Fibroblast of lung (primary cell): ENCODE measurements at regions not wholly inside any gene's neighbourhood (a gene's known extent, or its start where the extent isn't known, plus 50 kb on each side); places are given as distances from the start of the nearest gene placed in this dataset.

ENCODE experiments used
- DNase-seq, 2 donors: peaks; one replicate each; pipeline versions ENCODE4 v3.0.0 to v3.0.0-alpha.2; 2010; ENCODE audit warnings: low read depth in 2 of 2
- H2AFZ ChIP-seq: 2 replicates; pipeline ENCODE4 v1.5.1; 2012; ENCODE audit warnings: low read length, control low read depth, inconsistent platforms
- H3K27ac ChIP-seq: 2 replicates; pipeline ENCODE4 v1.5.1; 2011; ENCODE audit warnings: low read length, control low read depth; ENCODE audit not compliant: insufficient read depth
- H3K27me3 ChIP-seq: 2 replicates; pipeline ENCODE4 v1.5.1; 2011; ENCODE audit warnings: mild to moderate bottlenecking, low read length; ENCODE audit not compliant: control insufficient read depth, insufficient read depth
- H3K36me3 ChIP-seq: 2 replicates; pipeline ENCODE4 v1.5.1; 2011; ENCODE audit warnings: low read length; ENCODE audit not compliant: control insufficient read depth, insufficient read depth
- H3K4me1 ChIP-seq: 2 replicates; pipeline ENCODE4 v1.5.1; 2011; ENCODE audit warnings: low read length; ENCODE audit not compliant: control insufficient read depth, insufficient read depth; ENCODE audit errors: extremely low read depth
- H3K4me2 ChIP-seq: 2 replicates; pipeline ENCODE4 v1.5.1; 2011; ENCODE audit warnings: low read length, control low read depth; ENCODE audit not compliant: insufficient read depth; ENCODE audit errors: extremely low read depth
- H3K4me3 ChIP-seq, 4 experiments: fragments of 200-600 bp in 1 of 4; sonication (generic) in 1 of 4; replicated peaks in 1 of 4; 2 replicates each; pipeline ENCODE4 v1.5.1; 2011 to 2016; ENCODE audit warnings: low read length in 4 of 4, low read depth in 3 of 4, mild to moderate bottlenecking in 3 of 4, control low read depth in 2 of 4, inconsistent platforms in 1 of 4, mixed read lengths in 1 of 4; ENCODE audit not compliant: insufficient read depth in 1 of 4; ENCODE audit errors: control extremely low read depth in 1 of 4
- H3K79me2 ChIP-seq: 2 replicates; pipeline ENCODE4 v1.5.1; 2012; ENCODE audit warnings: mild to moderate bottlenecking, low read length, inconsistent platforms; ENCODE audit not compliant: control insufficient read depth, insufficient read depth
- H3K9ac ChIP-seq: 2 replicates; pipeline ENCODE4 v1.5.1; 2011; ENCODE audit warnings: mild to moderate bottlenecking, low read length, control low read depth; ENCODE audit not compliant: insufficient read depth
- H3K9me3 ChIP-seq: 2 replicates; pipeline ENCODE4 v1.5.1; 2012; ENCODE audit warnings: low read depth, low read length; ENCODE audit not compliant: control insufficient read depth, insufficient read depth
- H4K20me1 ChIP-seq: 2 replicates; pipeline ENCODE4 v1.5.1; 2011; ENCODE audit warnings: low read length; ENCODE audit not compliant: control insufficient read depth, insufficient read depth; ENCODE audit errors: extremely low read depth
- EZH2 ChIP-seq: IDR thresholded peaks from 2 replicates; pipeline ENCODE4 v1.5.1; 2012; ENCODE audit warnings: low read length, control low read depth, mild to moderate bottlenecking; ENCODE audit errors: missing control alignments
- TF ChIP-seq, protein P1 (sequence below), 2 donors: IDR thresholded peaks in 1 of 2; conservative IDR thresholded peaks in 1 of 2; 1 replicate in 1 of 2; 2 replicates in 1 of 2; pipeline ENCODE4 v1.5.1; 2011 to 2012; ENCODE audit warnings: low read length in 2 of 2, control low read depth in 1 of 2, inconsistent platforms in 1 of 2, low read depth in 1 of 2, mild to moderate bottlenecking in 1 of 2

DNA sequence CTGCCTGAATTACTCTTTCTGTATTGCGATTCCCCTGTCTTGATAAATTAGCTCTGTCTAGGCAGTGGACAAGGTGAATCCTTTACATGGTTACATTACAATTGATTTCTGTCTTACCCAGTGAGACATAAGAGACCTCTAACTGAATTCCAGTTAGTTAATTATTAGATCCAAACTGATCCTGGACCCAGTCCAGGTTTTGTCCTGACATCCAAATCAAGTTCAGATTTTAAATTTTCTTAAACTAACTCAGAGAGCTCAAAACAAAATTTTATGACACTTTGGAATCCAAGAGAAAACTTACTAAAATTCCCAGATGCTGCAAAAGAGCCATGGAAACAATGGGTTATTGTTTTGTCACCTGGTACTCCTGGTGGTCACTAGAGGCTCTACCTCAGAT lies 2166.6 kb downstream of the TP53TG3F start:
- H4K20me1 ChIP-seq: no peaks in the 10 kb centered on the region
- H3K9me3 ChIP-seq: no peaks in the 10 kb centered on the region
- H3K9ac ChIP-seq: no peak overlapping the region
- no peak for TF ChIP-seq EZH2
- TF ChIP-seq, protein P1, sequence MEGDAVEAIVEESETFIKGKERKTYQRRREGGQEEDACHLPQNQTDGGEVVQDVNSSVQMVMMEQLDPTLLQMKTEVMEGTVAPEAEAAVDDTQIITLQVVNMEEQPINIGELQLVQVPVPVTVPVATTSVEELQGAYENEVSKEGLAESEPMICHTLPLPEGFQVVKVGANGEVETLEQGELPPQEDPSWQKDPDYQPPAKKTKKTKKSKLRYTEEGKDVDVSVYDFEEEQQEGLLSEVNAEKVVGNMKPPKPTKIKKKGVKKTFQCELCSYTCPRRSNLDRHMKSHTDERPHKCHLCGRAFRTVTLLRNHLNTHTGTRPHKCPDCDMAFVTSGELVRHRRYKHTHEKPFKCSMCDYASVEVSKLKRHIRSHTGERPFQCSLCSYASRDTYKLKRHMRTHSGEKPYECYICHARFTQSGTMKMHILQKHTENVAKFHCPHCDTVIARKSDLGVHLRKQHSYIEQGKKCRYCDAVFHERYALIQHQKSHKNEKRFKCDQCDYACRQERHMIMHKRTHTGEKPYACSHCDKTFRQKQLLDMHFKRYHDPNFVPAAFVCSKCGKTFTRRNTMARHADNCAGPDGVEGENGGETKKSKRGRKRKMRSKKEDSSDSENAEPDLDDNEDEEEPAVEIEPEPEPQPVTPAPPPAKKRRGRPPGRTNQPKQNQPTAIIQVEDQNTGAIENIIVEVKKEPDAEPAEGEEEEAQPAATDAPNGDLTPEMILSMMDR (conservative IDR thresholded peaks at IDR 0.05 in 1 of 2, IDR thresholded peaks at IDR 0.05 in 1 of 2; ENCODE audit: low read depth in 1 of 2, low read length in 2 of 2): no peak
- H2AFZ ChIP-seq: no peak overlapping the region
- no peaks in the 10 kb centered on the region for H3K79me2 ChIP-seq
- H3K4me3 ChIP-seq: no peak overlapping the region
- H3K36me3 ChIP-seq: no peaks in the 10 kb centered on the region
- H3K27ac ChIP-seq: no peak overlapping the region
- no peaks in the 10 kb centered on the region for H3K4me1 ChIP-seq
- no peaks in the 10 kb centered on the region for H3K27me3 ChIP-seq
- no peak for DNase-seq
- H3K4me2 ChIP-seq: no peak overlapping the region

DNA sequence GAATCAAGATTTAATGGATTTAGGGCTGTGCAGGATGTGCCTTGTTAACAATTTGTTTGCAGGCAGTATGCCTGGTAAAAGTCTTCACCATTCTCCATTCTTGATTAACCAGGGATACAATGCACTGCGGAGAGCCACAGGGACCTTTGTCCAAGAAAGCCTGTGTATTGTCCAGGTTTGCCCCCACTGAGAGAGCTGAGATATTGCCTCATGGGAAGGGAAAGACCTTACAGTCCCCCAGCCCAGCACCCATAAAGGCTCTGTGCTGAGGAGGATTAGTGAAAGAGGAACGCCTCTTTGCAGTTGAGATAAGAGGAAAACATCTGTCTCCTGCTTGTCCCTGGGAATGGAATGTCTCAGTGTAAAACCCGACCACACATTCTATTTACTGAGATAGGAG lies 2169.6 kb downstream of the TP53TG3F start:
- H3K36me3 ChIP-seq: no peaks in the 10 kb centered on the region
- TF ChIP-seq EZH2: no peak
- TF ChIP-seq, protein P1 (conservative IDR thresholded peaks at IDR 0.05 in 1 of 2, IDR thresholded peaks at IDR 0.05 in 1 of 2; ENCODE audit: low read depth in 1 of 2, low read length in 2 of 2): no peak
- H4K20me1 ChIP-seq: no peaks in the 10 kb centered on the region
- H3K4me1 ChIP-seq: no peaks in the 10 kb centered on the region
- no peaks in the 10 kb centered on the region for H3K79me2 ChIP-seq
- no peak overlapping the region for H3K4me3 ChIP-seq
- H3K4me2 ChIP-seq: no peak overlapping the region
- H3K9me3 ChIP-seq: no peaks in the 10 kb centered on the region
- H3K27me3 ChIP-seq: no peaks in the 10 kb centered on the region
- no peak for DNase-seq
- no peak overlapping the region for H3K9ac ChIP-seq
- H2AFZ ChIP-seq: no peak overlapping the region
- no peak overlapping the region for H3K27ac ChIP-seq

DNA sequence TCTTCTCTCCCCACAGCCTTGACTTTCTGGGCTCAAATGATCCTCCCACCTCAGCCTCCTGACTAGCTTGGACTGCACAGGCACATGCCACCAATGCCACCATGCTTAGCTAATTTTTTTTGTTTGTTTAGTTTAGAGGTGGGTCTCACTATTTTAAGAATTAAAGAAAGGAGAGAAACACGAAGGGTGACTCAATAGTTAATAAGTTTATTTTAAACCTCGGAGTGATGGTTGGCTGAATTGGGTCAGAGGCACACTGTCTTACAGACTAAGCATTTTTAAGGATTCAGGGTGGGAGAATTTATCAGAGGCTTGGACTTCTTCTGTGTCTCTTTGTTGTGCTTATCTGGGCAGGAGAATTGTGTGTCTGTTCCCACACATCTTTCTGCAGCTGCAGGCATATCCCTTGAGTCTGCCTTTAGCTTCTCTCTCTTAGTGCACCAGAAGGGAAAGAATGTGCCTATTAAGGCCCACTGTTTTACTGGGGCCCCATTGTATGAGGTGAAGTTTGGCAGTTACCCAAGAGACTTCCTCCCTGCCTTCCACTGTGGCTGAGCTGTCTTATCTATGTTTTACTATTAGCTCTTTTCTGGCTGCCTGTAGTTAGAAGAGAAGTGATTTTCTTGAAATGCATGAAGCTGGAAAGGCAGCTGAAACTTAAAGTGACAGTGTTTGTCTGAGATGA lies 2172.0 kb downstream of the TP53TG3F start:
- DNase-seq: no peak
- H3K4me3 ChIP-seq: no peak overlapping the region
- no peaks in the 10 kb centered on the region for H3K36me3 ChIP-seq
- H2AFZ ChIP-seq: no peak overlapping the region
- no peak overlapping the region for H3K4me2 ChIP-seq
- no peaks in the 10 kb centered on the region for H3K9me3 ChIP-seq
- H3K79me2 ChIP-seq: no peaks in the 10 kb centered on the region
- H3K9ac ChIP-seq: no peak overlapping the region
- H3K27ac ChIP-seq: no peak overlapping the region
- no peaks in the 10 kb centered on the region for H4K20me1 ChIP-seq
- no peaks in the 10 kb centered on the region for H3K27me3 ChIP-seq
- H3K4me1 ChIP-seq: no peaks in the 10 kb centered on the region
- TF ChIP-seq, protein P1 (conservative IDR thresholded peaks at IDR 0.05 in 1 of 2, IDR thresholded peaks at IDR 0.05 in 1 of 2; ENCODE audit: low read depth in 1 of 2, low read length in 2 of 2): no peak
- TF ChIP-seq EZH2: no peak
